GM21723 (cell line): ENCODE measurements at regions not wholly inside any gene's neighbourhood (a gene's known extent, or its start where the extent isn't known, plus 50 kb on each side); places are given as distances from the start of the nearest gene placed in this dataset.
"Not testable (repeated sequence)": the region's sequence is repeated elsewhere in the genome, so short reads cannot be mapped to it uniquely, and the experiment has no call there.

ENCODE experiments used
- ATAC-seq: cut with Tn5 transposase; IDR thresholded peaks from one replicate; pipeline ENCODE4 v1.9.1; 2021; ENCODE audit warnings: mild to moderate bottlenecking, moderate library complexity; ENCODE audit not compliant: unreplicated experiment

GRCh38 chr3:38966811-38967692, 84.7 kb downstream of the SCN11A start:
- ATAC-seq, result no peak

GRCh38 chr3:38964646-38965045, 87.1 kb downstream of the SCN11A start:
- ATAC-seq, result no peak

DNA sequence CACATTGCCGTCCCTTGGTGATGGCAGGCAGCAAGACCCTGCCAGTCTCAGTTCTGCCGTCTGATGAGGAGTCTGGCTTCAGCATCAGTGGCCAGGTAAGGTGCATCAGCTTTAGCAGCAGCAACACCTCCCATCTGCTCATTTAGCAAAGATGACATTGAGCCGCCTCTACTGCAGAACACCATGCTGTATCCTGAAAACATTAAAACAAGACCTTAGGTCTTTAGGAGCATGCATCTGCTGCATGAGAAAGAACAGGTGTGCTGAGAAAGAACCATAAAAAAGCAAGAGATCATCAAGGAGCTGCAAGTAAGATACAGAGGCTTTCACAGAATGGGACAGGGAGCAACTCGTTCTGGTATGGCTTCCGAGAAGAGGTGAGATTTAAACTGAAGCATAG, 87.5 kb downstream of the SCN11A start:
- no peak for ATAC-seq

DNA sequence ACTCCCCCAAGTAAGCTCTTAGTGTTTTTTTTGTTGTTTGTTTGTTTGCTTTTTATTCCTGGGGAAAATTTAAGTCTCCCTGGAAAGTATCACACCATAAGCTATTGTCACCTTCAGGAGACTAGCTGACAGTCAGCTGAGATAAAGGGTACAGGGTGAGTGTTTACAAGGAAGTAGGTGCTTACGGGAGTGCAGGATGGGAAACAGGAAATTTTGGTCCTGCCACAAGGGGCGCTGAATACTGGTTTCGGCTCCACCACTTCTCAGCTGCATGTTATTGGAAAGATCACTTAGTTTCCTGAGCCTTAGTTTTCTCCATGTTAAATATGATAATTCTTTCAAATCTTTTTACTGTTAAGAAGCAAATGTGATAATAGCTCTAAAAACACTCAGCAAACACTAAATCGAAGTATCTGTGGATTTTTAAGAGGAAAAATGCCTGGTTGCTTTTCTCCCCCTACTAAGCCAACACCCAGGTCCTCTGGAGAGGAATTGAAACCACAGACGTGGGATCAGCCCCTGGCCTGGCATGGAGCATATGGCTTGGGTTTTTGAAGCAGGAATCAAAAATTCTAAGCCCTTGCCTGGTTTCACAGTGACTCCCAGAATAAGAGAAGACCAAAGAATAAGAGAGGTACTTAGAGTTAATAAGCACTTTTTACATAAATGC, 90.7 kb downstream of the SCN11A start:
- ATAC-seq, result peak; percentile 72

GRCh38 chr3:38960042-38960622, 91.6 kb downstream of the SCN11A start:
- ATAC-seq, result no peak

GRCh38 chr3:38958026-38958720, 93.6 kb downstream of the SCN11A start:
- no peak for ATAC-seq

DNA sequence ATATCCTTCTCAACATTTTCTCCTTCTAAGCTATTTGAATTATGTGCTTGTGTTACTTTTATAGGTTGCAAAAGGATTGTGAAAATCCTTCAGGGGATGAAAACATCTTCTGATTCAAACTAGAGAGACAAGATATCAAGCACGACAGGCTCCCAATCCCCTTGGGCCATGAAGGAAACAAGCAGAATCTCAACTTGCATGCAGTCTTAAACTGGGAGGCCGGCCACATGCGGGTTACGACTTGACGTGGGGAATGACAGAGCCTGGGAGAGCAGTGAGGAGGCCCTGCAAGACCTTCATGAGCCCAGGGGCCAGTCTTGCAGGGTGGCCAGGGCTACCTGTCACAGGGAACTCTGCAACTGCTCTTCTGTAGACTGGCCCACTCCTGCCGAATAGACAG, 94.4 kb downstream of the SCN11A start:
- no peak for ATAC-seq

DNA sequence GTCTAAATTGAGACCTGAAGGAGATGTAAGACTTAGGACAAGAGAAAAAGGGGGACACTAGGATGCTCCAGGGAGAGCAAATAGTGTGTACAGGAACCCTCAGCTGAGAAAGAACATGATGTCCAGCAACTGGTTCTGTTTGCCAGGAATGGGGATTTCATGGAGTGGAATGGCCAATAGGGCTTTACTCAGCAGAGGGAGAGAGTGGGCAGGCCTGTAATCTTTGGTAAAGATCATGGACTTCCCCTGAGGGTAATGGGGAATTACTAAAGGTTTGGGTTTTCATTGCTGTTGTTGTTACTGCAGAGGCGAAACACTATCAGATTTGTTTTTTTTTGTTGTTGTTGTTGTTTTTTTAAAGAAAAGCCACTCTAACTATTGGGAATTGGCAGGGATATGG, 99.0 kb downstream of the SCN11A start:
- no peak for ATAC-seq

DNA sequence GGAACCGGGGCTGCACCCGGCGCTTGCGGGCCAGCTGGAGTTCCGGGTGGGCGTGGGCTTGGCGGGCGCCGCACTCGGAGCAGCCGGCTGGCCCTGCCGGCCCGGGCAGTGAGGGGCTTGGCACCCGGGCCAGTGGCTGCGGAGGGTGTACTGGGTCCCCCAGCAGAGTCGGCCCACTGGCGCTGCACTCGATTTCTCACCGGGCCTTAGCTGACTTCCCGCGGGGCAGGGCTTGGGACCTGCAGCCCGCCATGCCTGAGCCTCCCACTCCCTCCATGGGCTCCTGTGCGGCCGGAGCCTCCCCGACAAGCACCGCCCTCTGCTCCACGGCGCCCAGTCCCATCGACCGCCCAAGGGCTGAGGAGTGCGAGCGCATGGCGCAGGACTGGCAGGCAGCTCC, 100.6 kb downstream of the SCN11A start:
- not testable (repeated sequence) for ATAC-seq

GRCh38 chr3:38950581-38950980, 101.2 kb downstream of the SCN11A start:
- ATAC-seq, result no peak

- ATAC-seq, result no peak
Observed at GRCh38 chr3:38949994-38950393, 101.8 kb downstream of the SCN11A start.

DNA sequence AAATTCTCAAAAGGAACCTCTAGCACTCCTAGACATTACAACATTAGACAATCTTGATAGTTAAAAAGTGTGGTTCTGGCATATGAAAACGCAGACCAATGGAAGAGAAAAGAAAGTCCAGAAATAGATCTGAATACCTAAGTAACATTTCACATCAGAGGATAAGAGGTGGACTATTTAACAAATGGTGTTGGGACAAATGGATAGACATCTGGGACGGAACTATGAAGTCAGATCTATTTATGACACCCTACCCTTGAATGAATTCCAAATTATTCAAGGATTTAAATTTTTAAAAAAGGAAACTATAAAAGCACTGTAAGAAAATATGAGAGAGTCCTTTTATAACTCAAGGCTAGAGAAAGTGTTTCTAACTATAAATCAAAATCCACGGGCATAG, 111.3 kb downstream of the SCN11A start:
- no peak for ATAC-seq

DNA sequence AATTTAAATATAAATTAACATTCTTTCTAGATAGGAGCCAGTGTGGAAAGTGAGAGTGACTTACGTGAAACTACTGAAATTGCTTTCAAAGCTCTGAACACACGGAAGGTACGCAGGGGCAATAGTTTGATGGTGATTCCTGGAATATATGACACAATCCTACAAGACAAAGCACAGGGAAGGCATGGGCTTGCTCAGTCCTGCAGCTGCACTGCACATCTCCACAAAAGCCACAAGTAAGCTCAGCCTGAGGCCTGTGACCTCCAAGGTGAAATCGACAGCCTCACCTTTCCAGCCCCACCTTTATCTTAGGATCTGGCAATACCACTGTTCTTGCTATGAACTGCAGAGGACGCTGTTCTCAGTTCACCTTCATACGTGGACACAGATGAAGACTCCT, 109.3 kb upstream of the SCN10A start:
- no peak for ATAC-seq

DNA sequence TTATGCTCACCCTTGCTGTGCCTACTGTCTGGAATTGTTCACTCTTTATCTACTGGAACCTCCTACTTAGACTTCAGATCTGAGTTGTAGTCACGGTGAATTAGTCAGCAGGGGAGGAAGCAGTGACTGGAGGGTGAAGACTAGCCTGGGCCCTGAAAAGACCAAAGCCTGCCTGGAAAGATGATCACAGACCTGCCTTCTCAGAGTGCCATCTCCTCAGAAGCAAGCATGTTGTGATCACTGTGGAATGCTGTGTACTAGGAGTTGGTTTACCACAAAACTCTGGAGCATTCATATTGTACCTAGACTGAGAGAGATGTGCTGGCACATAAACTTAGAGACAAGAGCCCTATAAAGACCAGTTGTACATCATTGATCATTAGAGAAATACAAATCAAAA, 100.7 kb upstream of the SCN10A start:
- ATAC-seq, result no peak

DNA sequence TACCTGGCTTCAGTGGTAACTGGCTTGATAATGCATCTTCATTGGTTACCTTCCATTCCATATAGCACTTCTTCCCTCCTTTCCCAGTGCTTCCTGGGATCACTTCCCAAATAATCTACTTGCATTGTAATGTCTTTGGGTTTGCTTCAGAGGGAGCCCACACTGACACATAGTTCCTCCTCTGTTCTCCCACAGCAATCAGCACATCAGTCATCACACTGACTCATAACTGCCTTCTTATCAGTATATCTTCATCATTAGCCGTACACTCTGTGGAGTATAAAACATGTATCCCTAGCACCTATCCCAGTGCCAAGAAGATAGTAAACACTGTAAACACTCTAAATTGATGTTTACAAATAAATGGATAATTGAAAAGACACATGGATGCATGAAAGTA, 91.4 kb upstream of the SCN10A start:
- no peak for ATAC-seq

GRCh38 chr3:38890426-38890825, 74.4 kb upstream of the SCN10A start:
- ATAC-seq, result no peak

DNA sequence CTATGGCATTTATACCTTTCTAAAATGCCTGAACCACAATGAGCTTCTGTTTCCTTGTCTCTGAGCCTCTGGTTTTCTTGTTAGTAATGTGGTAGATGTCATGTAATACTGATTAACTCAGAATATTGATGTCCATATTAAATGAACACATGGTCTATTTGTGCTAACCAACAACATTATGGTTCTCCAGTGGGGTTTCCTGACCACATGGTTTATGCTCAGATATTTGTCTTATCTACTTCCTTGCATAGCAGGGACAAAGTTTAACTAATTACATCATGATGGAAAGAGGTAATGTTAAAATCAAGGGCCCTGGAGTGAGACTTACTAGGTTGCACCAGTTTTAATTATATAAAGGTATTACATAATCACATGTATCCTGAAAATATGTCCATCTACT, 62.6 kb upstream of the SCN10A start:
- ATAC-seq, result no peak
